Mesendoderm (in vitro differentiated cells): ENCODE measurements at regions not wholly inside any gene's neighbourhood (a gene's known extent, or its start where the extent isn't known, plus 50 kb on each side); places are given as distances from the start of the nearest gene placed in this dataset.

Experiments used
- DNase-seq: peaks from one replicate; pipeline ENCODE4 v3.0.0; 2013
- H2AK5ac ChIP-seq: 2 replicates; pipeline ENCODE4 v1.6.1; 2013; ENCODE audit warnings: low read length, inconsistent platforms
- H2BK120ac ChIP-seq: 2 replicates; pipeline ENCODE4 v1.6.1; 2013; ENCODE audit warnings: low read depth, mild to moderate bottlenecking, low read length, moderate library complexity, mixed read lengths
- H2BK15ac ChIP-seq: replicated peaks from 2 replicates; pipeline ENCODE4 v1.6.1; 2013; ENCODE audit warnings: low read depth, mild to moderate bottlenecking, moderate library complexity
- H2BK5ac ChIP-seq: 2 replicates; pipeline ENCODE4 v1.6.1; 2013; ENCODE audit warnings: low read length, inconsistent platforms
- H3K18ac ChIP-seq: 2 replicates; pipeline ENCODE4 v1.6.1; 2013; ENCODE audit warnings: mild to moderate bottlenecking, low read length, mixed read lengths
- H3K23ac ChIP-seq: one replicate; pipeline ENCODE4 v1.6.1; 2013; ENCODE audit warnings: low read length
- H3K27ac ChIP-seq: 2 replicates; pipeline ENCODE4 v1.5.1; 2013; ENCODE audit warnings: low read depth, mild to moderate bottlenecking, inconsistent platforms, low read length, moderate library complexity
- H3K27me3 ChIP-seq: 2 replicates; pipeline ENCODE4 v1.6.1; 2013; ENCODE audit warnings: low read length, control low read depth, mild to moderate bottlenecking, inconsistent platforms; ENCODE audit not compliant: insufficient read depth, poor library complexity
- H3K36me3 ChIP-seq: 2 replicates; pipeline ENCODE4 v1.6.1; 2013; ENCODE audit warnings: low read length, inconsistent platforms; ENCODE audit not compliant: control insufficient read depth, insufficient read depth
- H3K4ac ChIP-seq: one replicate; pipeline ENCODE4 v1.6.1; 2013; ENCODE audit warnings: low read depth, mild to moderate bottlenecking, low read length, moderate library complexity
- H3K4me1 ChIP-seq: 2 replicates; pipeline ENCODE4 v1.6.1; 2013; ENCODE audit warnings: low read depth, low read length, inconsistent platforms; ENCODE audit not compliant: control insufficient read depth
- H3K4me2 ChIP-seq: 2 replicates; pipeline ENCODE4 v1.6.1; 2013; ENCODE audit warnings: low read length
- H3K4me3 ChIP-seq: 2 replicates; pipeline ENCODE4 v1.5.1; 2013; ENCODE audit warnings: mild to moderate bottlenecking, low read length
- H3K56ac ChIP-seq: one replicate; pipeline ENCODE4 v1.6.1; 2013; ENCODE audit warnings: low read length
- H3K79me1 ChIP-seq: 2 replicates; pipeline ENCODE4 v1.6.1; 2013; ENCODE audit warnings: low read length, inconsistent platforms
- H3K79me2 ChIP-seq: 2 replicates; pipeline ENCODE4 v1.6.1; 2013; ENCODE audit warnings: mild to moderate bottlenecking, low read length; ENCODE audit not compliant: control insufficient read depth, insufficient read depth
- H3K9ac ChIP-seq: 2 replicates; pipeline ENCODE4 v1.6.1; 2013; ENCODE audit warnings: low read length, inconsistent platforms
- H4K5ac ChIP-seq: one replicate; pipeline ENCODE4 v1.6.1; 2013; ENCODE audit warnings: low read length
- H4K8ac ChIP-seq: one replicate; pipeline ENCODE4 v1.6.1; 2013; ENCODE audit warnings: low read depth, mild to moderate bottlenecking, control low read depth, low read length, moderate library complexity
- WGBS: extraction: QIAGEN DNeasy Blood & Tissue Kit; methylation state at CpG from one replicate; pipeline ENCODE4 v1.1.7; 2013; ENCODE audit warnings: low lambda C conversion rate, missing lambda C conversion rate; ENCODE audit not compliant: insufficient coverage; ENCODE audit errors: extremely low coverage; 5-methylcytosine and 5-hydroxymethylcytosine counted together

GRCh38 chr12:94702696-94703095 lies 52.3 kb upstream of the TMCC3 start:
- Histone ChIP-seq H2BK120ac (no peak overlapping the region), H2BK5ac (no peak overlapping the region), H3K56ac (no peak overlapping the region), H3K4me1 (no peaks in the 10 kb centered on the region), H3K27ac (no peak overlapping the region), H3K18ac (no peak overlapping the region), H3K36me3 (no peaks in the 10 kb centered on the region), H3K79me2 (no peaks in the 10 kb centered on the region), H3K79me1 (no peaks in the 10 kb centered on the region), H3K27me3 (no peaks in the 10 kb centered on the region), H3K23ac (no peak overlapping the region), H3K4ac (no peak overlapping the region), H4K5ac (no peak overlapping the region), H3K9ac (no peak overlapping the region), H3K4me3 (no peak overlapping the region), H2BK15ac (no peak overlapping the region), H2AK5ac (no peak overlapping the region), H3K4me2 (no peak overlapping the region), H4K8ac (no peak overlapping the region)
- WGBS, result no CpG with 5 or more reads among the region's 4 CpGs
- DNase-seq, result no peak

- H2BK120ac ChIP-seq, result no peak overlapping the region
- no peaks in the 10 kb centered on the region for H3K27me3 ChIP-seq
- H3K79me2 ChIP-seq, result no peaks in the 10 kb centered on the region
- no peaks in the 10 kb centered on the region for H3K36me3 ChIP-seq
- no peak for DNase-seq
- no peak overlapping the region for H3K56ac ChIP-seq
- no peak overlapping the region for H4K5ac ChIP-seq
- no peak overlapping the region for H3K23ac ChIP-seq
- no peaks in the 10 kb centered on the region for H3K4me1 ChIP-seq
- no peak overlapping the region for H4K8ac ChIP-seq
- H3K4me3 ChIP-seq, result no peak overlapping the region
- no peak overlapping the region for H2BK15ac ChIP-seq
- H2BK5ac ChIP-seq, result no peak overlapping the region
- H2AK5ac ChIP-seq, result no peak overlapping the region
- WGBS, result no CpG with 5 or more reads among the region's 2 CpGs
- H3K9ac ChIP-seq, result no peak overlapping the region
- H3K18ac ChIP-seq, result no peak overlapping the region
- H3K4ac ChIP-seq, result no peak overlapping the region
- H3K4me2 ChIP-seq, result no peak overlapping the region
- no peak overlapping the region for H3K27ac ChIP-seq
- H3K79me1 ChIP-seq, result no peaks in the 10 kb centered on the region
Measured at GRCh38 chr12:94701711-94702110, 51.4 kb upstream of the TMCC3 start.

- whole genome bisulfite sequencing, result no CpG with 5 or more reads among the region's 2 CpGs
- Histone ChIP-seq H2AK5ac (no peak overlapping the region), H2BK120ac (no peak overlapping the region), H2BK15ac (no peak overlapping the region), H3K79me2 (no peaks in the 10 kb centered on the region), H3K4ac (no peak overlapping the region), H3K27me3 (no peaks in the 10 kb centered on the region), H3K27ac (no peak overlapping the region), H3K36me3 (no peaks in the 10 kb centered on the region), H3K9ac (no peak overlapping the region), H4K5ac (no peak overlapping the region), H3K4me2 (no peak overlapping the region), H3K4me3 (no peak overlapping the region), H3K23ac (no peak overlapping the region), H3K18ac (no peak overlapping the region), H4K8ac (no peak overlapping the region), H2BK5ac (no peak overlapping the region), H3K4me1 (no peaks in the 10 kb centered on the region), H3K79me1 (no peaks in the 10 kb centered on the region), H3K56ac (no peak overlapping the region)
- no peak for DNase-seq
Measured at GRCh38 chr12:94700662-94701061, 50.3 kb upstream of the TMCC3 start.
